Erythroblast (primary cell): ENCODE measurements at regions not wholly inside any gene's neighbourhood (a gene's known extent, or its start where the extent isn't known, plus 50 kb on each side); places are given as distances from the start of the nearest gene placed in this dataset.

ENCODE experiments used
- GATA1 ChIP-seq: IDR thresholded peaks from 2 replicates; pipeline ENCODE4 v1.6.1; 2011; ENCODE audit warnings: low read depth, mild to moderate bottlenecking, control low read depth, low read length, moderate library complexity
- POLR2A ChIP-seq: IDR thresholded peaks from 2 replicates; pipeline ENCODE4 v1.6.1; 2011; ENCODE audit warnings: mild to moderate bottlenecking, low read length

GRCh38 chr3:193997228-193998122 lies 138.5 kb upstream of the HES1 start:
- TF ChIP-seq POLR2A (no peak), GATA1 (no peak)
